ENCODE measurements at regions not wholly inside any gene's neighbourhood (a gene's known extent, or its start where the extent isn't known, plus 50 kb on each side); places are given as distances from the start of the nearest gene placed in this dataset.
"Not testable (repeated sequence)": the region's sequence is repeated elsewhere in the genome, so short reads cannot be mapped to it uniquely, and the experiment has no call there.

- intact Hi-C loops (cut with micrococcal nuclease), result no loop called here
- DNase-seq (ENCODE audit: low spot score), result no peak
Observed at GRCh38 chr20:30484009-30484748, 773.3 kb upstream of the DEFB115 start.

GRCh38 chr20:30484749-30485070 lies 772.8 kb upstream of the DEFB115 start:
- Mint-ChIP-seq H3K36me3 (ENCODE audit: low read depth) (peaks cover 1% of the 10 kb centered on the region), H3K27me3 (ENCODE audit: insufficient read depth) (peaks cover 2% of the 10 kb centered on the region), H3K4me3 (no peak overlapping the region), H3K27ac (no peak overlapping the region), H3K9me3 (peaks cover 25% of the 10 kb centered on the region), H3K4me1 (ENCODE audit: low read depth) (no peaks in the 10 kb centered on the region)
- intact Hi-C loops (cut with micrococcal nuclease), result no loop called here
- DNase-seq (ENCODE audit: low spot score), result no peak

More at GRCh38 chr20:30484009-30484748, 773.3 kb upstream of the DEFB115 start:
- H3K4me1 Mint-ChIP-seq (ENCODE audit: low read depth), result no peaks in the 10 kb centered on the region
- H3K27ac Mint-ChIP-seq, result no peak overlapping the region
- H3K27me3 Mint-ChIP-seq (ENCODE audit: insufficient read depth), result peaks cover 2% of the 10 kb centered on the region
- peaks cover 1% of the 10 kb centered on the region for H3K36me3 Mint-ChIP-seq (ENCODE audit: low read depth)
- no peak overlapping the region for H3K4me3 Mint-ChIP-seq
- peaks cover 28% of the 10 kb centered on the region for H3K9me3 Mint-ChIP-seq

GRCh38 chr20:30485331-30486102 lies 771.9 kb upstream of the DEFB115 start:
- intact Hi-C loops (cut with micrococcal nuclease), result no loop called here
- Mint-ChIP-seq H3K4me1 (ENCODE audit: low read depth) (no peaks in the 10 kb centered on the region), H3K4me3 (no peak overlapping the region), H3K27me3 (ENCODE audit: insufficient read depth) (peaks cover 2% of the 10 kb centered on the region), H3K27ac (no peak overlapping the region), H3K9me3 (peaks cover 25% of the 10 kb centered on the region), H3K36me3 (ENCODE audit: low read depth) (peaks cover 1% of the 10 kb centered on the region)
- no peak for DNase-seq (ENCODE audit: low spot score)

GRCh38 chr20:30486103-30486478 lies 771.4 kb upstream of the DEFB115 start:
- intact Hi-C loops (cut with micrococcal nuclease), result no loop called here
- no peaks in the 10 kb centered on the region for H3K4me1 Mint-ChIP-seq (ENCODE audit: low read depth)
- peaks cover 1% of the 10 kb centered on the region for H3K36me3 Mint-ChIP-seq (ENCODE audit: low read depth)
- DNase-seq (ENCODE audit: low spot score), result no peak
- H3K27ac Mint-ChIP-seq, result no peak overlapping the region
- H3K27me3 Mint-ChIP-seq (ENCODE audit: insufficient read depth), result peaks cover 2% of the 10 kb centered on the region
- no peak overlapping the region for H3K4me3 Mint-ChIP-seq
- H3K9me3 Mint-ChIP-seq, result peaks cover 31% of the 10 kb centered on the region

- H3K4me3 Mint-ChIP-seq; H3K27ac Mint-ChIP-seq; DNase-seq (ENCODE audit: low spot score); intact Hi-C loops (cut with micrococcal nuclease); H3K36me3 Mint-ChIP-seq (ENCODE audit: low read depth); H3K27me3 Mint-ChIP-seq (ENCODE audit: insufficient read depth); H3K4me1 Mint-ChIP-seq (ENCODE audit: low read depth): not testable (repeated sequence)
- peaks cover 34% of the 10 kb centered on the region for H3K9me3 Mint-ChIP-seq
Observed at GRCh38 chr20:30487461-30487860, 770.0 kb upstream of the DEFB115 start.

- Mint-ChIP-seq H3K4me1 (ENCODE audit: low read depth) (no peaks in the 10 kb centered on the region), H3K9me3 (peaks cover 34% of the 10 kb centered on the region), H3K27ac (no peak overlapping the region), H3K36me3 (ENCODE audit: low read depth) (peaks cover 1% of the 10 kb centered on the region), H3K27me3 (ENCODE audit: insufficient read depth) (peaks cover 2% of the 10 kb centered on the region), H3K4me3 (no peak overlapping the region)
- intact Hi-C loops (cut with micrococcal nuclease), result no loop called here
- DNase-seq (ENCODE audit: low spot score), result no peak
Observed at GRCh38 chr20:30487947-30488926, 769.2 kb upstream of the DEFB115 start.

- no peak for DNase-seq (ENCODE audit: low spot score)
- Mint-ChIP-seq H3K36me3 (ENCODE audit: low read depth) (no peaks in the 10 kb centered on the region), H3K27me3 (ENCODE audit: insufficient read depth) (peaks cover 2% of the 10 kb centered on the region), H3K27ac (no peak overlapping the region), H3K4me1 (ENCODE audit: low read depth) (no peaks in the 10 kb centered on the region), H3K4me3 (no peak overlapping the region), H3K9me3 (peaks cover 31% of the 10 kb centered on the region)
- intact Hi-C loops (cut with micrococcal nuclease), result no loop called here
Observed at GRCh38 chr20:30488941-30489613, 768.4 kb upstream of the DEFB115 start.

- H3K4me3 Mint-ChIP-seq, result no peak overlapping the region
- no peaks in the 10 kb centered on the region for H3K4me1 Mint-ChIP-seq (ENCODE audit: low read depth)
- H3K36me3 Mint-ChIP-seq (ENCODE audit: low read depth), result no peaks in the 10 kb centered on the region
- H3K27ac Mint-ChIP-seq, result no peak overlapping the region
- no peak for DNase-seq (ENCODE audit: low spot score)
- H3K9me3 Mint-ChIP-seq, result peaks cover 32% of the 10 kb centered on the region
- peaks cover 2% of the 10 kb centered on the region for H3K27me3 Mint-ChIP-seq (ENCODE audit: insufficient read depth)
- intact Hi-C loops (cut with micrococcal nuclease), result no loop called here
Observed at GRCh38 chr20:30489614-30490003, 767.9 kb upstream of the DEFB115 start.

GRCh38 chr20:30491016-30491415 lies 766.4 kb upstream of the DEFB115 start:
- intact Hi-C loops (cut with micrococcal nuclease), result no loop called here
- Mint-ChIP-seq H3K4me3 (no peak overlapping the region), H3K36me3 (ENCODE audit: low read depth) (no peaks in the 10 kb centered on the region), H3K9me3 (peaks cover 30% of the 10 kb centered on the region), H3K27me3 (ENCODE audit: insufficient read depth) (peaks cover 2% of the 10 kb centered on the region), H3K27ac (no peak overlapping the region), H3K4me1 (ENCODE audit: low read depth) (no peaks in the 10 kb centered on the region)
- DNase-seq (ENCODE audit: low spot score), result no peak

GRCh38 chr20:30496656-30497055 lies 760.8 kb upstream of the DEFB115 start:
- H3K27me3 Mint-ChIP-seq (ENCODE audit: insufficient read depth); H3K36me3 Mint-ChIP-seq (ENCODE audit: low read depth); DNase-seq (ENCODE audit: low spot score); H3K4me1 Mint-ChIP-seq (ENCODE audit: low read depth); H3K9me3 Mint-ChIP-seq; intact Hi-C loops (cut with micrococcal nuclease); H3K4me3 Mint-ChIP-seq; H3K27ac Mint-ChIP-seq: not testable (repeated sequence)

GRCh38 chr20:30497191-30497590 lies 760.3 kb upstream of the DEFB115 start:
- H3K4me1 Mint-ChIP-seq (ENCODE audit: low read depth); H3K4me3 Mint-ChIP-seq; DNase-seq (ENCODE audit: low spot score); intact Hi-C loops (cut with micrococcal nuclease); H3K36me3 Mint-ChIP-seq (ENCODE audit: low read depth); H3K9me3 Mint-ChIP-seq; H3K27me3 Mint-ChIP-seq (ENCODE audit: insufficient read depth); H3K27ac Mint-ChIP-seq: not testable (repeated sequence)

GRCh38 chr20:30499123-30499522 lies 758.3 kb upstream of the DEFB115 start:
- Mint-ChIP-seq H3K9me3 (peaks cover under 1% of the 10 kb centered on the region), H3K4me3 (no peak overlapping the region), H3K27me3 (ENCODE audit: insufficient read depth) (no peaks in the 10 kb centered on the region), H3K36me3 (ENCODE audit: low read depth) (no peaks in the 10 kb centered on the region), H3K4me1 (ENCODE audit: low read depth) (no peaks in the 10 kb centered on the region), H3K27ac (no peak overlapping the region)
- no peak for DNase-seq (ENCODE audit: low spot score)
- intact Hi-C loops (cut with micrococcal nuclease), result no loop called here
